NCI-H526 treated with DMSO at 0.1 percent for 48 hours (cell line): ENCODE measurements at regions not wholly inside any gene's neighbourhood (a gene's known extent, or its start where the extent isn't known, plus 50 kb on each side); places are given as distances from the start of the nearest gene placed in this dataset.
A peak's percentile ranks its signal among the peaks of the same experiment; 100 is the strongest.

ENCODE experiments used
- DNase-seq: peaks from one replicate; lab custom pipeline; 2025; lab: John Stamatoyannopoulos, UW

- peak; percentile 98 for DNase-seq
Measured at GRCh38 chr11:113553915-113554314, 78.7 kb upstream of the DRD2 start.

- no peak for DNase-seq
Measured at GRCh38 chr11:113553235-113553634, 78.0 kb upstream of the DRD2 start.

GRCh38 chr11:113552271-113552670 lies 77.1 kb upstream of the DRD2 start:
- no peak for DNase-seq

- DNase-seq = no peak
Measured at GRCh38 chr11:113551645-113552044, 76.4 kb upstream of the DRD2 start.

DNA sequence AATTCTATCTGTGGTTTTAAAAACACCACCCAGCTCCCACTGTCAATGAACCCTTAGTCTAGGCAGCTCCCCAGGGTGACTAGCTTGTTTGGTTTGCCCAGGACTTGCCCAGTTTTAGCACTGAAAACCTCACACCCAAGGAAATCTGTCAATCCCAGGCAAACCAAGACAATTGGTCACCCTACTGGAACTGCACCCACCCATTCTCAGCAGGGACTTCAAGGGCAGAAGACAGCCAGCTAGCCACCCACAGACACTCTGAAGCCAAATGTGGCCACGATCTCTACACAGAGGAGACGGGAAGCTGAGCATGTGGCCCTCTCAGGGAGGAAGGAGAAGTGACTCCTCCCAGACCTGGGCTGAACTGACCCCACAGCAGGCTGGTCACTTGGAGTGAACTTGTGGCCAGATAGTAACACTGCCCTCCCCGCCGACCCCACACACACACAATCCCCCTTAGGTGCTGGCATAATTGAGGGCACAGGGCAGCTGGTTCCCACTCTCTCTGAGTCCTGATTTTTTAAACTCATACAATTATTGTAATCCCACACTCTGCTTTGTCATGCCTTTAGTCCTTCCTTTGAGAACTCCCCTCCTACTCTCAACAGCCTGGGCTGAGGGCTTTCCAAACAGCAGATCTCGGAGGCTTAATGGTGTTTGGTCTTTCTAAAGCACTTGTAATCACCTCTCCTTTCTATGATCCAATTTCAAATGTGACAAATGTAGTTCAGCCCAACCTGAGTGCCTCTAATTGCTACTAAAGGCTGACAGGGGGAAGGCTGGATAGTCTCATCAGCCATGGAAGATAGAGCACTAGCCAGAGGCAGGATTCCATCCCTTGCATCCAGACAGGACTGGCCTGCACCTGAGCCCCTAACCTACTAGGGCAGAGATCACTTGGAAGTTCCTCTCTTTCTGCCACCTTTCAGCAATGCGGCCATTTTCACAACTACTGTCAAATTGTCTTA lies 74.7 kb upstream of the DRD2 start:
- DNase-seq = no peak

DNA sequence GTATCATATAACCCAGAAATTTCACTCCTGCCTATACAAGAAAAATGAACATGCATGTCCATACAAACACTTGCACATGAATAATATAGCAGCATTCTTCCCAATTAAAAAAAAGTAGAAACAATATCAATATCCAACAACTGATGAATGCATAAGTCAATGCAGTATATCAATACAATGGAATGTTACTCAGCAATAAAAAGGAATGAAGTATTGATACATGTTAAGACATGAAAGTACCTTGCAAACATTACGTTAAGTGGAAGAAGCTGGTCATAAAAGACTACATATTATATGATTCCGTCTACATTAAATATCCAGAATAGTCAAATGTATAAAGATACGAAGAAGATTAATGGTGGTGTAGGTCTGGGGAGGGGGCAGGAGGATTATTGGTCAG lies 73.9 kb upstream of the DRD2 start:
- DNase-seq = no peak

- no peak for DNase-seq
Measured at GRCh38 chr11:113547739-113548138, 72.5 kb upstream of the DRD2 start.

- no peak for DNase-seq
Measured at GRCh38 chr11:113546757-113547507, 71.7 kb upstream of the DRD2 start.

- DNase-seq = no peak
Measured at GRCh38 chr11:113542420-113542819, 67.2 kb upstream of the DRD2 start.

DNA sequence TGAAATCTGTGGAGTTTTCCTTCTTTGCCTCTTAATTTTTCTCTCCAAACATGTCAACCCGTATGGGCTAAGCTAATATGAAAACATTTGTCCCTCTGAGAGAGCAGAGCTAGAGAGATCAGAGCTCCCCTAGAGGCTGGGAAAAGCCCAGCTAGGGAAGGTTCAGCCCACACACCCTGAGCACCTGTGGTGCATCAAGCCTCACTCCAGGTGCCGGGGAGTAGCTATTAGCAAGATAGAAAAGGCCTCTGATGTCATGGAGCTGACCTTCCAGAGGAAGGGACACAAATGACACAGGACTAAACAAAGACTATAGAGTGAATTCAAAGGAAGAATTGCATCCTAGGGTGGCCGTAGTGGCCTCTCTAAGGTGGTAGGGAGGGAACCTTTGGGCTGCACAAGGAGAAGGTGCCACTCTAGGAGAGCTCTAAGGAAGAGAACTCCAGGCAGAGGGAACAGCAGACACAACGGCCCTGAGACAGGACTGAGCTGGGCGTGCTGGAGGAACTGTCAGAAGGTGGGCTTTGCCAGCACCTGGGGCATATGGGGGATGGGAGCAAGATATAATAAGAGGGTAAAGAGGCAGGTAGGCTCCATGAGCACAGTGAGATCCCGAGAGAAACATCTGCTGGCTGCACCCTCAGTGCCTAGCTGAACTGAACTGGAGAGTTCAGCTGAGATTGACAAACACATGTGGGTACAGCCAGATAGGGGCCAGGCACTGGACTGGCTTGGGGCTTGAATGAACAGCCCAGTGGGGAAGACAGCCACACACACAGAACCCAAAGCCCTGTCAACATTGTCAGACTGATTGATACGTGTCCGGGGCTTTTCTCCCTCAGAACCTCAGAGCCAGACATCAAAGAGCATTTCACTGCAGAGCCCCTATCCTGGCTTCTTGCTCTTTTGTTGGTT lies 65.5 kb upstream of the DRD2 start:
- DNase-seq = no peak

- no peak for DNase-seq
Measured at GRCh38 chr11:113538451-113539412, 63.5 kb upstream of the DRD2 start.

DNA sequence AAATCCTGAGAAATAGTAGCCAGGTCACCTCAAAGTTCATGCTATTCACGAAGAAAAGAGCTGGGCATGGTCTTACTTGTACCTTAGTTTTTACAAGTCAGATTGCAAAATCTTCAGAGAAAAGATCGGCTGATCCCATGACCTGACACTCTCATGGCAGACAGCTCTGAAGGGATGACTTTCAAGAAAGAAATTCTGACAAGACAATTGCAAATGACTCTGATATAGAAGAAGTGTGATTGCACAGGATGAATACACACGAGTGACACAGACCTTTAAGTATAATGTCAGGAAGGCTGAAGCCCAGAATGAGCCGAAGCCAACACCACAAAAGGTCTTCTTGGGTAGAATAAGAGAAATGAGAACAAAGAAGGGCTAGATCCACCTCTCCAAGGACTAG lies 59.4 kb upstream of the DRD2 start:
- no peak for DNase-seq

DNA sequence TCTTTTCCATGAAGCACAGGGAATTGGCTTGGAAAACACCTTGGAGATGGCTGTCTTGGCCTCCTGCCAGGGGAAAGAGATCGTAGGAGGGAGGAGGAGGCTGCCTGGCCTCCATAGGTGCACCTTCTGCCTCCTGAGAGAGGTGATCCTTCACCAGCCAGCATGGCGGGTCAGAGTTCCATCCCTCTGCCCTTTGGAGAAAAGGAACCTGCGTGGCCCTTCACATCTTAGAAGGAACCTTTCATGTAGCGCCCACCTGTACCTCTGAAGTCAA lies 58.2 kb upstream of the DRD2 start:
- no peak for DNase-seq

DNA sequence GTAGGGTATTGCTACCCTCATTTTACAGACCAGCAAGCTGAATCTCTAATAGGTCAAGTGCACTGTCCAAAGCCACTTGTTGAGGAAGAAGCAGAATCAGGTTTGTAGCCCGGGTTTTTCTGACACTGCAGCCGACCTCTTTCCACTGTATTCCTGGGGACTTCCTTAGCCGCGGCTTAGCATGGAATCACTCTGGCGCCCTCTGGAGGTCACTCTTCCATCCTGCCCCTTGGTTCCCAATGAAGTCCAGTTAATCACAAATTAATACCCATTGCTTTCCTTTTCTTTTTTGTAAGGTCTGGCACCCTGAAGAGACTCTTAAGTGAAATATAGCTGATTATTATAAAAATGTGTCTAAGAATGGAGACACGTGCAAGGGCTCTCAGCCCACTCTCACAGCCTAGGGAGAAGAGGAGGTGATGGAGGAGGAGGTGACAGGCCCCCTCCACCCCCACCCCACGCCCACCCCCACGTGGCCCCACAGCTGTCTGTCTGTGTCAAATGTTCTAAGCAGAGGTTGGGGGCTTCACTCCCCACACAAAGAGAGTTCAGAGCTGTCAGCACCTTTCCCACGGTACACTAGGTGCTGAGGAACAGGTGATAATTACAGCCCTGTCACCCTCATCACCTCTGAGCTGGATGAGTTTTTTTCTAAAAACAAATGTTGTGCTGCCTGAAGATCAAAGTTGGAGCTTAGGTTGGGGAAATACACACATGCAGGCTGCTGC lies 57.7 kb upstream of the DRD2 start:
- peak; percentile 92 for DNase-seq

DNA sequence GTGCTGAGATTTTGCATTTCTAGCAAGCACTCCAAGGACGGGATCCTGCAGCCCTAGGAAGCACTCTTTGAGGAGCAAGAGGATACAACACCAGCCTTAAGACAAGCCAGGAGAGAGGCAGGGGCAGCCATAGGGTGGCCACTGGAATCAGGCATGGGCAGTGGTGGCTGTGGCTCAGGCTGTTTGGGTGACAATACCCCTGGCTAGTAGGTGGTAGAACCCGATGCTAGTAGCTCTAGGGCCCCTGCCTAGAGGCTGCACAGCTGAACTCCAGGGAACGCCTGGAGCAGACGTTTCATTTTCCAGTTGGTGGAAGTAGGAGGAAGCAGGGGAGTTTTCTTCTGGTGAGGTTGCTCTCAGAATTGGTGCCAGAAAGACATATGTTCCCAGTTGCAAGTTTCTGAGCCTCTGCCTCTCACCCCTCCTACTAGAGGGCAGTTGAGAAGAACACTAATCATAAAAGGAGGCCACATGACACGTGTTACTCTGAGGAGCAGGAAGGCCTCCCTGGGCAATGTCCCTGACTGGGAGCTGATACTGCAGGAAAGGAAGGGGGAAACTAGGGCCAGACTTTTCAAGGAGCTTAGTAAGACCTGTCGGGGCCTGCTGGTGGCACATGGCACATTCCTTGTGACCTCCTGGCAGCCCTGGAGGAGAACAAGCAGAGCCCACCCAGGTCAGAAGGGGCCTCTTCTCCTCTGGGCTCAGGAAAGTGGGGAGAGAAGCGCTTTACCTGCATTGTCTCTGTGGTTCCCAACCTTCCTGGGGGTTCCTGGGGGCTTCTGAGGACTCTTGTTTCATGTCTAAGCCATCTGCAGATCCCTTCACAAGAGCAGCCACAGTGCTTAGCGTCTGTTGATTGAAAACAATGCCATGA lies 56.6 kb upstream of the DRD2 start:
- DNase-seq = no peak

DNA sequence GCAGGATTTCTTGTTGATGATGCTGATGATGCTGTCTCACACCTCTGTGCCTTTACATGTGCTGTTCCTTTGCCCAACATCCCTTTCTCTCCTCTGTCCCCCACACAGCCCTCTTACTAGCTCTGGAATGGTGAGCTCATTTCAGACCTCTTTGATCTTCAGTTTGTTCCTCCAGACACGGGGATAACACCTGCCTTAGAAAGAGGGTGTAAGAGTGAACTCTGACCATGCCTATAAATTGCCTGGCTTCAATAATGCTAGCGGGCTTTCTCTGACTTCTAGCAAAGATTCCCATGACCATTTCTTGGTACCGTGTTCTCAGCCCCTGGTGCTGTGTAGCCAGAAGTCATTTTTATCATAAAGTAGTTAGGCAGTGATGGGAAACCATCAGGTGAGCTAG lies 55.9 kb upstream of the DRD2 start:
- no peak for DNase-seq

GRCh38 chr11:113529606-113530005 lies 54.4 kb upstream of the DRD2 start:
- DNase-seq = no peak

DNA sequence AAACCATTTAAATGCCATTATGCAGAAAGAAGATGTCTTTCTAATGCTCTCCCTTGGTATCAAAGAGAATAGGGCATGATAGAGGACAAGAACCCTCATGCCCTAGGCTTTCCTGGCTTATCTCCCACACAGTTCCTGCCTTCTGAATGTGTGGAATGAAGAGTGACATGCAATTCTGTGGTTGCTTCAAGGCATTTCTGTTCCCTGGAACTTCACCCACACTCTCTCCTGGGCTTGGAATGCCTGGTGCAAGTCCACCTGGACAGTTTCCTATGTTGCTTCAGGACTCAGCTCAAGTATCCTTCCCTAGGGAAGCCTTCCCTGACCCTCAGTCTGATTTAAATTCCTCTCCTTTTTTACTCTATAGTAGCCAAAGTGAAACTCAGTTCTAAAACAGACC lies 53.8 kb upstream of the DRD2 start:
- no peak for DNase-seq

DNA sequence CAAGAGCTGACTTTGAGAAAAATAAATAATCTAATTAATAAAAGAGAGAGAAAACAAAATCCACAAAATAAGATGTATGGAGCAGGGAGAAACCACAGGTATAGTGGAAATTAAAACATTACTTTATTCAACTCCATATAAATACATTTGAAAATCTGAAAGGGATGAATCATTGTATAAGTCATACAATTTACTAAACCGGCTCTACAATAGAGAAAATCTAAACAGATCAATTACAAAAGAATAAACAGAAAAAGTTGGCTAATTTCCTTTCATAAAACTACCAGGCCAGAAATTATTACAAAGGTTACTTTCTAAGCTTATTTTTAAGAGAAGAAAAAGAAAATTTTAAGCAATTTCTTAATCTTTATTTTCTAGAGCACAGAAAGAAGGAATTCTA lies 51.3 kb upstream of the DRD2 start:
- no peak for DNase-seq
